Astrocyte of the cerebellum (primary cell): ENCODE measurements at regions not wholly inside any gene's neighbourhood (a gene's known extent, or its start where the extent isn't known, plus 50 kb on each side); places are given as distances from the start of the nearest gene placed in this dataset.
A peak's percentile ranks its signal among the peaks of the same experiment; 100 is the strongest.

Experiments used
- DNase-seq: peaks from one replicate; pipeline ENCODE4 v3.0.0-alpha.2; 2011; ENCODE audit warnings: low read depth
- H3K4me3 ChIP-seq: 2 replicates; pipeline ENCODE4 v1.5.1; 2011; ENCODE audit warnings: mild to moderate bottlenecking, low read depth, low read length, moderate library complexity
- CTCF ChIP-seq: IDR thresholded peaks from 2 replicates; pipeline ENCODE4 v1.5.1; 2012; ENCODE audit warnings: low read length, low read depth, moderate library complexity, mild to moderate bottlenecking; ENCODE audit errors: missing control alignments
- in situ Hi-C: cut with HindIII; loops from 2 replicates; pipeline ENCODE4 v1.10.0; 2017; ENCODE audit warnings: low sequenced_read_pairs

GRCh38 chr6:92777146-92777740 lies 642.1 kb downstream of the EPHA7 start:
- H3K4me3 ChIP-seq: no peak overlapping the region
- peak; percentile 69 for TF ChIP-seq CTCF
- in situ Hi-C loops: no loop called here
- DNase-seq: peak; percentile 31

- TF ChIP-seq CTCF: no peak
- DNase-seq: no peak
- in situ Hi-C loops: no loop called here
- no peak overlapping the region for H3K4me3 ChIP-seq
Observed at GRCh38 chr6:92770540-92770939, 648.8 kb downstream of the EPHA7 start.

- no peak for TF ChIP-seq CTCF
- in situ Hi-C loops: no loop called here
- no peak for DNase-seq
- no peak overlapping the region for H3K4me3 ChIP-seq
Observed at GRCh38 chr6:92767101-92767500, 652.3 kb downstream of the EPHA7 start.

- no peak overlapping the region for H3K4me3 ChIP-seq
Observed at GRCh38 chr6:92763680-92764079, 655.7 kb downstream of the EPHA7 start.

GRCh38 chr6:92763274-92763584 lies 656.1 kb downstream of the EPHA7 start:
- no peak overlapping the region for H3K4me3 ChIP-seq
- in situ Hi-C loops: no loop called here
- no peak for TF ChIP-seq CTCF
- DNase-seq: no peak

More at GRCh38 chr6:92763680-92764079, 655.7 kb downstream of the EPHA7 start:
- no peak for TF ChIP-seq CTCF
- in situ Hi-C loops: no loop called here
- no peak for DNase-seq

GRCh38 chr6:92762443-92763273 lies 656.7 kb downstream of the EPHA7 start:
- H3K4me3 ChIP-seq: no peak overlapping the region
- no peak for DNase-seq
- in situ Hi-C loops: no loop called here
- TF ChIP-seq CTCF: no peak
